D721Med (cell line): ENCODE measurements at regions not wholly inside any gene's neighbourhood (a gene's known extent, or its start where the extent isn't known, plus 50 kb on each side); places are given as distances from the start of the nearest gene placed in this dataset.

Experiments used
- DNase-seq: peaks from one replicate; pipeline ENCODE4 v3.0.0; 2011; ENCODE audit warnings: low spot score; ENCODE audit not compliant: insufficient read length
- FAIRE-seq: peaks from 2 replicates; lab custom pipeline; 2011; peaks lifted over from hg19 to GRCh38; lab: Jason Lieb, UNC
- CTCF ChIP-seq: IDR thresholded peaks from 2 replicates; pipeline ENCODE4 v1.5.1; 2012; ENCODE audit warnings: mild to moderate bottlenecking, control low read depth; ENCODE audit not compliant: insufficient read depth; ENCODE audit errors: missing control alignments

GRCh38 chr14:65164825-65165135, 62.5 kb upstream of the MAX start:
- FAIRE-seq: no peak
- no peak for TF ChIP-seq CTCF
- DNase-seq: no peak

GRCh38 chr14:65167072-65167645, 64.8 kb upstream of the MAX start:
- TF ChIP-seq CTCF: no peak
- DNase-seq (no peak), FAIRE-seq (no peak)

GRCh38 chr14:65168840-65169239, 66.5 kb upstream of the MAX start:
- no peak for TF ChIP-seq CTCF
- DNase-seq (no peak), FAIRE-seq (no peak)

- FAIRE-seq (no peak), DNase-seq (no peak)
- no peak for TF ChIP-seq CTCF
These were observed 67.0 kb upstream of the MAX start for GRCh38 chr14:65169351-65169750.

- DNase-seq (no peak), FAIRE-seq (no peak)
- no peak for TF ChIP-seq CTCF
These were observed 68.0 kb upstream of the MAX start for GRCh38 chr14:65170318-65170717.

- no peak for TF ChIP-seq CTCF
- DNase-seq: no peak
- no peak for FAIRE-seq
These were observed 68.6 kb upstream of the MAX start for GRCh38 chr14:65170768-65171507.

GRCh38 chr14:65173973-65174693, 71.8 kb upstream of the MAX start:
- no peak for TF ChIP-seq CTCF
- FAIRE-seq (no peak), DNase-seq (no peak)
